ENCODE measurements at regions not wholly inside any gene's neighbourhood (a gene's known extent, or its start where the extent isn't known, plus 50 kb on each side); places are given as distances from the start of the nearest gene placed in this dataset.

GRCh38 chr9:30522486-30522885, 1862.0 kb upstream of the ACO1 start:
- no peaks in the 10 kb centered on the region for H3K36me3 ChIP-seq
- no peaks in the 10 kb centered on the region for H3K27me3 ChIP-seq
- no peaks in the 10 kb centered on the region for H3K4me1 ChIP-seq (ENCODE audit: insufficient read depth)
- no peak overlapping the region for H3K4me3 ChIP-seq
- TF ChIP-seq EP300 (IDR thresholded peaks at IDR 0.05) (no peak), POLR2A (IDR thresholded peaks at IDR 0.05) (no peak), CTCF (IDR thresholded peaks at IDR 0.05) (no peak)
- WGBS, 3 donors = 75 to 92% (median 85%) methylated on average over 3 of the region's 3 CpGs
- no peak for DNase-seq
- intact Hi-C loops (cut with DNase I) = no loop called here
- no peaks in the 10 kb centered on the region for H3K9me3 ChIP-seq
- H3K27ac ChIP-seq = no peak overlapping the region

- no peak overlapping the region for H3K27ac ChIP-seq
- 78 to 95% (median 84%) methylated on average over 1 of the region's 1 CpG for WGBS, 3 donors
- intact Hi-C loops (cut with DNase I) = no loop called here
- H3K36me3 ChIP-seq = no peaks in the 10 kb centered on the region
- DNase-seq = no peak
- no peaks in the 10 kb centered on the region for H3K4me1 ChIP-seq (ENCODE audit: insufficient read depth)
- no peak overlapping the region for H3K4me3 ChIP-seq
- H3K9me3 ChIP-seq = no peaks in the 10 kb centered on the region
- no peaks in the 10 kb centered on the region for H3K27me3 ChIP-seq
- no peak for TF ChIP-seq EP300 (IDR thresholded peaks at IDR 0.05)
- no peak for TF ChIP-seq POLR2A (IDR thresholded peaks at IDR 0.05)
- TF ChIP-seq CTCF (IDR thresholded peaks at IDR 0.05) = no peak
Observed at GRCh38 chr9:30524311-30524710, 1860.1 kb upstream of the ACO1 start.

GRCh38 chr9:30534455-30534854, 1850.0 kb upstream of the ACO1 start:
- H3K27ac ChIP-seq = no peak overlapping the region
- intact Hi-C loops (cut with DNase I) = no loop called here
- no peaks in the 10 kb centered on the region for H3K36me3 ChIP-seq

GRCh38 chr9:30534896-30535295, 1849.5 kb upstream of the ACO1 start:
- H3K4me3 ChIP-seq = no peak overlapping the region

More at GRCh38 chr9:30534455-30534854, 1850.0 kb upstream of the ACO1 start:
- Histone ChIP-seq H3K9me3 (peaks cover 0 to 4% of the 10 kb centered on the region in 2 donors), H3K4me1 (ENCODE audit: insufficient read depth) (no peaks in the 10 kb centered on the region), H3K4me3 (no peak overlapping the region), H3K27me3 (no peaks in the 10 kb centered on the region)
- TF ChIP-seq CTCF (IDR thresholded peaks at IDR 0.05) = no peak
- no peak for TF ChIP-seq EP300 (IDR thresholded peaks at IDR 0.05)
- TF ChIP-seq POLR2A (IDR thresholded peaks at IDR 0.05) = no peak
- WGBS, 3 donors = 91 to 94% (median 92%) methylated on average over 3 of the region's 3 CpGs
- no peak for DNase-seq

More at GRCh38 chr9:30534896-30535295, 1849.5 kb upstream of the ACO1 start:
- intact Hi-C loops (cut with DNase I) = no loop called here
- WGBS, 3 donors = 78 to 85% (median 82%) methylated on average over 2 of the region's 2 CpGs
- Histone ChIP-seq H3K36me3 (no peaks in the 10 kb centered on the region), H3K9me3 (peaks cover 0 to 4% of the 10 kb centered on the region in 2 donors), H3K27me3 (no peaks in the 10 kb centered on the region), H3K27ac (no peak overlapping the region), H3K4me1 (ENCODE audit: insufficient read depth) (no peaks in the 10 kb centered on the region)
- DNase-seq = no peak
- no peak for TF ChIP-seq CTCF (IDR thresholded peaks at IDR 0.05)
- TF ChIP-seq EP300 (IDR thresholded peaks at IDR 0.05) = no peak
- TF ChIP-seq POLR2A (IDR thresholded peaks at IDR 0.05) = no peak

Data from ovary (tissue), 7 donors.